Activated CD8-positive, alpha-beta memory T cell treated with anti-CD3 and anti-CD28 coated beads, Interleukin-2, amount 50 U/mL, for 4 hours (primary cell): ENCODE measurements at regions not wholly inside any gene's neighbourhood (a gene's known extent, or its start where the extent isn't known, plus 50 kb on each side); places are given as distances from the start of the nearest gene placed in this dataset.
"Not testable (repeated sequence)": the region's sequence is repeated elsewhere in the genome, so short reads cannot be mapped to it uniquely, and the experiment has no call there.

Experiments used
- DNase-seq: peaks from one replicate; pipeline ENCODE4 v3.0.0-alpha.2; 2020

DNA sequence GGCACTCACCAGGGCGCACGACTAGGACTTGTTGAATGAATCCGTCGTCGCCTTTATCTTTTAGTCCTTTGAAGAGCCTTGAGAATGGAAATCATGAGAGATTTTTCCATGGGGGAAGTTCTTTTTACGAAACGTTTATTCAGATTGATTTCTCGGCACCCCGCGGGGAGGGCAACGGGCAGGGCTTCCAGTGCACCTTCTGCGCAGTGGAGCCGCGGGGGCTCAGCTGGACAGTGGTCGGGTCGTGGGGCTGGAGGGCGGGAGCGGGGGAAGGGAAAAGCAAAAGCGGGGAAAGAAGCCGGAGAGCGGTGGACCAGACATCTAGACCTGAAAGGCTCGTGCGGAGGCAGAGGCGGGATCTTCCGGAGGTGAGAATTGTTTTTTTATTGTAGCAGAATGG lies 50.6 kb upstream of the NBPF20 start:
- not testable (repeated sequence) for DNase-seq

DNA sequence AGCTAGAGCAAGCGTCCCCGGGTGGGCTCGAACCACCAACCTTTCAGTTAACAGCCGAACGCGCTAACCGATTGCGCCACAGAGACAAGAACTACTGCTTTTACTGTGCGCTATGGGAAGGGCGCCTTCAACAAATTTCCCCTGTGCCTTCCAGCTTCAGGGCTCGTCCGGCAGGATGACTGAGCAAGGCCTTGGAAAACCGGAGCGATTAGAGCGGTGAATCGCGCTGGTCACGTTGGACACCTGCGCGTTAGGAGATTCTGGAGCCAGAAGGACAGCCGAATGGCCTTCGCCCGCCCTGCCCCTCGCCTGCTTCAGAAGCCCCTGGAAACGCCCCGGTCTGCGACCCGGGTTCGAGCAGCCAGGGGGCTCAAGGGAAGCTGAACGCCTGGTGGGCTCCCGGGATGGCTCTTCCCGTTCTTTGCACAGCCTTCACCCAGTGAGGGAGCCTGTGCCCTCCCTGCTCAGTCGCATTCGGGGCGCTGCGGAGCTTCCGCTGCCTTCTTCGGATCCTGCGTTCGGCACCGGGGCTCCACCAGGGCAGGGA lies 50.0 kb upstream of the NBPF20 start:
- DNase-seq, result not testable (repeated sequence)
